Bone marrow (tissue), 2 donors: ENCODE measurements at regions not wholly inside any gene's neighbourhood (a gene's known extent, or its start where the extent isn't known, plus 50 kb on each side); places are given as distances from the start of the nearest gene placed in this dataset.
"Not testable (repeated sequence)": the region's sequence is repeated elsewhere in the genome, so short reads cannot be mapped to it uniquely, and the experiment has no call there.

ENCODE experiments used
- DNase-seq, 2 donors: peaks; one replicate each; lab custom pipeline; 2025; lab: John Stamatoyannopoulos, UW

GRCh38 chr12:89156340-89156739, 196.0 kb downstream of the DUSP6 start:
- DNase-seq = peak in 1 of 2 donors; percentile 64

GRCh38 chr12:89155826-89156225, 196.5 kb downstream of the DUSP6 start:
- DNase-seq = no peak

- DNase-seq = no peak
Measured at GRCh38 chr12:89154743-89155499, 197.4 kb downstream of the DUSP6 start.

GRCh38 chr12:89153341-89153740, 199.0 kb downstream of the DUSP6 start:
- DNase-seq = peak in 1 of 2 donors; percentile 2

- no peak for DNase-seq
Measured at GRCh38 chr12:89151536-89151935, 200.8 kb downstream of the DUSP6 start.

- not testable (repeated sequence) for DNase-seq
Measured at GRCh38 chr12:89150789-89151188, 201.5 kb downstream of the DUSP6 start.

GRCh38 chr12:89140602-89141238, 211.6 kb downstream of the DUSP6 start:
- DNase-seq = no peak

GRCh38 chr12:89140141-89140540, 212.2 kb downstream of the DUSP6 start:
- DNase-seq = no peak

- no peak for DNase-seq
Measured at GRCh38 chr12:89139390-89139789, 212.9 kb downstream of the DUSP6 start.

- no peak for DNase-seq
Measured at GRCh38 chr12:89138048-89138852, 214.1 kb downstream of the DUSP6 start.

GRCh38 chr12:89135976-89136634, 216.2 kb downstream of the DUSP6 start:
- peak in 1 of 2 donors; percentile 77 for DNase-seq

- DNase-seq = no peak
Measured at GRCh38 chr12:89134213-89134770, 218.0 kb downstream of the DUSP6 start.

- DNase-seq = no peak
Measured at GRCh38 chr12:89129167-89129870, 223.0 kb downstream of the DUSP6 start.

GRCh38 chr12:89126712-89127111, 225.6 kb downstream of the DUSP6 start:
- DNase-seq = no peak

- no peak for DNase-seq
Measured at GRCh38 chr12:89122852-89123251, 229.4 kb downstream of the DUSP6 start.

GRCh38 chr12:89117448-89118034, 234.8 kb downstream of the DUSP6 start:
- no peak for DNase-seq

GRCh38 chr12:89111964-89112363, 240.3 kb downstream of the DUSP6 start:
- no peak for DNase-seq

- DNase-seq = no peak
Measured at GRCh38 chr12:89108265-89108664, 244.0 kb downstream of the DUSP6 start.

GRCh38 chr12:89106950-89107349, 245.4 kb downstream of the DUSP6 start:
- DNase-seq = no peak

GRCh38 chr12:89105243-89105642, 247.1 kb downstream of the DUSP6 start:
- no peak for DNase-seq

GRCh38 chr12:89103831-89104230, 248.5 kb downstream of the DUSP6 start:
- no peak for DNase-seq
